Common myeloid progenitor, CD34-positive (primary cell): ENCODE measurements at regions not wholly inside any gene's neighbourhood (a gene's known extent, or its start where the extent isn't known, plus 50 kb on each side); places are given as distances from the start of the nearest gene placed in this dataset.

Experiments used
- CTCF ChIA-PET: fragments of 350-600 bp; sonication (Branson Sonifier 250); formaldehyde crosslinking; loops from one replicate; lab custom pipeline; 2021; ENCODE audit warnings: antibody characterized with exemption; lab: Charles Lee
- POLR2A ChIA-PET: fragments of 350-600 bp; sonication (Branson Sonifier 250); formaldehyde crosslinking; loops from one replicate; lab custom pipeline; 2021; ENCODE audit warnings: antibody characterized with exemption; lab: Charles Lee
- DNase-seq, 3 donors: peaks; one replicate each; pipeline versions ENCODE4 v3.0.0 to v3.0.0-alpha.2; 2013
- H3K27ac ChIP-seq, 2 experiments: 1 replicate in 1 of 2; 2 replicates in 1 of 2; pipeline ENCODE4 v1.7.0; 2013; ENCODE audit warnings: inconsistent platforms in 2 of 2, low read length in 2 of 2, mild to moderate bottlenecking in 2 of 2, low read depth in 1 of 2, moderate library complexity in 1 of 2; ENCODE audit not compliant: severe bottlenecking in 2 of 2, insufficient read depth in 1 of 2, poor library complexity in 1 of 2
- H3K27me3 ChIP-seq, 5 experiments: replicated peaks in 2 of 5; 1 replicate in 3 of 5; 2 replicates in 2 of 5; pipeline versions ENCODE4 v1.6.1 to v1.7.0; 2013; ENCODE audit warnings: low read length in 4 of 5, mild to moderate bottlenecking in 2 of 5, moderate library complexity in 2 of 5, inconsistent platforms in 1 of 5; ENCODE audit not compliant: insufficient read depth in 5 of 5, control insufficient read depth in 4 of 5
- H3K36me3 ChIP-seq, 4 experiments: 1 replicate in 2 of 4; 2 replicates in 2 of 4; pipeline versions ENCODE4 v1.6.1 to v1.7.0; 2013; ENCODE audit warnings: low read length in 3 of 4, control low read depth in 1 of 4, mild to moderate bottlenecking in 1 of 4; ENCODE audit not compliant: control insufficient read depth in 4 of 4, insufficient read depth in 4 of 4
- H3K4me1 ChIP-seq, 4 experiments: 1 replicate in 3 of 4; 2 replicates in 1 of 4; pipeline versions ENCODE4 v1.6.1 to v1.7.1; 2013; ENCODE audit warnings: low read length in 3 of 4, mild to moderate bottlenecking in 3 of 4, control low read depth in 1 of 4, inconsistent platforms in 1 of 4, moderate library complexity in 1 of 4; ENCODE audit not compliant: control insufficient read depth in 4 of 4, insufficient read depth in 4 of 4; ENCODE audit errors: control extremely low read depth in 1 of 4
- H3K4me3 ChIP-seq, 7 experiments: 1 replicate in 4 of 7; 2 replicates in 3 of 7; pipeline versions ENCODE4 v1.5.1 to v1.7.0; 2013; ENCODE audit warnings: mild to moderate bottlenecking in 7 of 7, low read length in 6 of 7, moderate library complexity in 6 of 7, inconsistent platforms in 2 of 7, low read depth in 2 of 7, control low read depth in 1 of 7; ENCODE audit not compliant: insufficient read depth in 4 of 7, control insufficient read depth in 1 of 7; ENCODE audit errors: extremely low read depth in 1 of 7
- H3K9me3 ChIP-seq, 5 experiments: 1 replicate in 4 of 5; 2 replicates in 1 of 5; pipeline versions ENCODE4 v1.6.1 to v1.7.1; 2013; ENCODE audit warnings: low read length in 4 of 5, mild to moderate bottlenecking in 2 of 5, inconsistent platforms in 1 of 5, low read depth in 1 of 5, moderate library complexity in 1 of 5; ENCODE audit not compliant: control insufficient read depth in 4 of 5, insufficient read depth in 2 of 5; ENCODE audit errors: control extremely low read depth in 1 of 5
- WGBS: methylation state at CpG from one replicate; pipeline ENCODE4 v1.1.5; 2013; ENCODE audit not compliant: insufficient coverage; 5-methylcytosine and 5-hydroxymethylcytosine counted together

- no peaks in the 10 kb centered on the region for H3K9me3 ChIP-seq
- H3K27ac ChIP-seq, result no peak overlapping the region
- peak in 1 of 3 donors; percentile 69 for DNase-seq
- H3K36me3 ChIP-seq, result no peaks in the 10 kb centered on the region
- POLR2A ChIA-PET, result interaction anchor here (1.5 kb wide), 1 partner anchor 32 kb away, joined by 3 read pairs; no protein-coding TSS in a partner anchor
- 100% methylated on average over 1 of the region's 1 CpG for WGBS
- CTCF ChIA-PET, result interaction anchor here (1.8 kb wide), 1 partner anchor 10 kb away, joined by 4 read pairs; no protein-coding TSS in a partner anchor
- H3K4me1 ChIP-seq, result peaks cover 0 to 34% (median 14%) of the 10 kb centered on the region in 4 experiments
- peaks cover 0 to 4% (median 0%) of the 10 kb centered on the region in 5 experiments for H3K27me3 ChIP-seq
- no peak overlapping the region for H3K4me3 ChIP-seq
These were observed 690.3 kb downstream of the TMEM121 start for GRCh38 chr14:106216679-106217078.

- POLR2A ChIA-PET, result interaction anchor here (1.5 kb wide), 1 partner anchor 33 kb away, joined by 3 read pairs; no protein-coding TSS in a partner anchor
- Histone ChIP-seq H3K36me3 (no peaks in the 10 kb centered on the region), H3K27ac (no peak overlapping the region), H3K4me3 (peak overlapping the region in 1 of 7 experiments; percentile 4), H3K4me1 (peaks cover 0 to 37% (median 14%) of the 10 kb centered on the region in 4 experiments), H3K9me3 (no peaks in the 10 kb centered on the region), H3K27me3 (peaks cover 0 to 2% (median 0%) of the 10 kb centered on the region in 5 experiments)
- CTCF ChIA-PET, result no interaction called here
- DNase-seq, result peak in 2 of 3 donors; percentile 65 to 77
- WGBS, result 4% methylated on average over 5 of the region's 5 CpGs
These were observed 691.8 kb downstream of the TMEM121 start for GRCh38 chr14:106218174-106218573.

GRCh38 chr14:106222311-106222710, 695.9 kb downstream of the TMEM121 start:
- Histone ChIP-seq H3K9me3 (no peaks in the 10 kb centered on the region), H3K4me3 (no peak overlapping the region), H3K4me1 (peaks cover 6 to 51% (median 24%) of the 10 kb centered on the region in 4 experiments), H3K36me3 (no peaks in the 10 kb centered on the region), H3K27ac (no peak overlapping the region), H3K27me3 (no peaks in the 10 kb centered on the region)
- CTCF ChIA-PET, result interaction anchor here (1.6 kb wide), 1 partner anchor 13 kb away, joined by 4 read pairs; no protein-coding TSS in a partner anchor
- POLR2A ChIA-PET, result no interaction called here
- 95% methylated on average over 3 of the region's 3 CpGs for WGBS
- DNase-seq, result no peak

GRCh38 chr14:106222731-106223130, 696.3 kb downstream of the TMEM121 start:
- 100% methylated on average over 2 of the region's 3 CpGs for WGBS
- peak in 2 of 3 donors; percentile 61 to 74 for DNase-seq
- ChIA-PET CTCF (interaction anchor here (0.8 to 1.8 kb wide), 3 partner anchors 12 to 94 kb away, joined by 3 to 7 read pairs (median 4); no protein-coding TSS in a partner anchor), POLR2A (no interaction called here)
- Histone ChIP-seq H3K36me3 (no peaks in the 10 kb centered on the region), H3K4me1 (peaks cover 6 to 47% (median 22%) of the 10 kb centered on the region in 4 experiments), H3K27me3 (no peaks in the 10 kb centered on the region), H3K27ac (no peak overlapping the region), H3K4me3 (no peak overlapping the region), H3K9me3 (no peaks in the 10 kb centered on the region)

- DNase-seq, result no peak
These were observed 701.4 kb downstream of the TMEM121 start for GRCh38 chr14:106227793-106228192.

GRCh38 chr14:106228541-106229158, 702.3 kb downstream of the TMEM121 start:
- 88% methylated on average over 6 of the region's 6 CpGs for WGBS
- ChIA-PET POLR2A (no interaction called here), CTCF (interaction anchor here (0.6 to 5.2 kb wide), 14 partner anchors 9 to 189 kb away, joined by 3 to 24 read pairs (median 4); no protein-coding TSS in a partner anchor)
- DNase-seq, result no peak
- no peaks in the 10 kb centered on the region for H3K27me3 ChIP-seq
- no peak overlapping the region for H3K27ac ChIP-seq
- no peak overlapping the region for H3K4me3 ChIP-seq
- no peaks in the 10 kb centered on the region for H3K36me3 ChIP-seq
- H3K9me3 ChIP-seq, result peaks cover 0 to 4% (median 0%) of the 10 kb centered on the region in 5 experiments
- H3K4me1 ChIP-seq, result peaks cover 6 to 34% (median 17%) of the 10 kb centered on the region in 4 experiments

More at GRCh38 chr14:106227793-106228192, 701.4 kb downstream of the TMEM121 start:
- H3K36me3 ChIP-seq, result no peaks in the 10 kb centered on the region
- no peak overlapping the region for H3K27ac ChIP-seq
- H3K4me1 ChIP-seq, result peaks cover 6 to 37% (median 17%) of the 10 kb centered on the region in 4 experiments
- H3K9me3 ChIP-seq, result peaks cover 0 to 4% (median 0%) of the 10 kb centered on the region in 5 experiments
- POLR2A ChIA-PET, result no interaction called here
- 98% methylated on average over 10 of the region's 10 CpGs for WGBS
- CTCF ChIA-PET, result interaction anchor here (0.6 to 5.2 kb wide), 10 partner anchors 8 to 95 kb away, joined by 3 to 24 read pairs (median 4); no protein-coding TSS in a partner anchor
- H3K4me3 ChIP-seq, result no peak overlapping the region
- no peaks in the 10 kb centered on the region for H3K27me3 ChIP-seq

- H3K4me3 ChIP-seq, result no peak overlapping the region
- H3K36me3 ChIP-seq, result no peaks in the 10 kb centered on the region
- 0% methylated on average over 1 of the region's 2 CpGs for WGBS
- peaks cover 0 to 4% (median 0%) of the 10 kb centered on the region in 5 experiments for H3K9me3 ChIP-seq
- peaks cover 0 to 27% (median 6%) of the 10 kb centered on the region in 4 experiments for H3K4me1 ChIP-seq
- H3K27ac ChIP-seq, result no peak overlapping the region
- no peaks in the 10 kb centered on the region for H3K27me3 ChIP-seq
- DNase-seq, result peak in 2 of 3 donors; percentile 54 to 80
- ChIA-PET CTCF (interaction anchor here (0.7 to 5.2 kb wide), 13 partner anchors 8 to 188 kb away, joined by 3 to 24 read pairs (median 4); no protein-coding TSS in a partner anchor), POLR2A (no interaction called here)
These were observed 703.7 kb downstream of the TMEM121 start for GRCh38 chr14:106230071-106230470.
